Peyer's patch (tissue), 4 donors: ENCODE measurements at regions not wholly inside any gene's neighbourhood (a gene's known extent, or its start where the extent isn't known, plus 50 kb on each side); places are given as distances from the start of the nearest gene placed in this dataset.

Experiments used
- POLR2A ChIP-seq, 2 donors: fragments of 450-650 bp; IDR thresholded peaks; one replicate each; pipeline ENCODE4 v1.5.1; 2017; ENCODE audit warnings: antibody characterized with exemption in 2 of 2, mild to moderate bottlenecking in 2 of 2, moderate library complexity in 2 of 2
- TF ChIP-seq, protein P1 (sequence below), 6 experiments: fragments of 450-650 bp in 4 of 6; fragments of 200-600 bp in 2 of 6; sonication (generic) in 1 of 6; IDR thresholded peaks; one replicate each; pipeline ENCODE4 v1.5.1; 2017 to 2019; ENCODE audit warnings: antibody characterized with exemption in 6 of 6, mild to moderate bottlenecking in 3 of 6, moderate library complexity in 1 of 6

DNA sequence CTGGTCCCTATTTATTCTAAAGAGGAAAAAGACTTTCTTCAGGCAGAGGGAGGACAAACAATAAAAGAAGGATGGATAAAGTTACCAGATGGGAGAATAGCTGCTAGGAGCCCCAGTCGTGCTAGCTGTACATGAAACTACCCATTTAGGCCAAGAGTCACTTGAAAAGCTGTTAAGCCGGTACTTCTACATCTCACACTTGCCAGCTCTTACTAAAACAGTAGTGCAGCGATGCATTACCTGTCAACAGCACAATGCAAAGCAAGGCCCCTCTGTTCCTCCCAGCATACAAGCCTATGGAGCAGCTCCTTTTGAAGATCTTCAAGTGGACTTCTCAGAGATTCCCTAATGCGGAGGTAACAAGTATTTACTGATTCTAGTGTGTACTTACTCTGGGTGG lies 1138.8 kb downstream of the ARAP2 start:
- TF ChIP-seq, protein P1, sequence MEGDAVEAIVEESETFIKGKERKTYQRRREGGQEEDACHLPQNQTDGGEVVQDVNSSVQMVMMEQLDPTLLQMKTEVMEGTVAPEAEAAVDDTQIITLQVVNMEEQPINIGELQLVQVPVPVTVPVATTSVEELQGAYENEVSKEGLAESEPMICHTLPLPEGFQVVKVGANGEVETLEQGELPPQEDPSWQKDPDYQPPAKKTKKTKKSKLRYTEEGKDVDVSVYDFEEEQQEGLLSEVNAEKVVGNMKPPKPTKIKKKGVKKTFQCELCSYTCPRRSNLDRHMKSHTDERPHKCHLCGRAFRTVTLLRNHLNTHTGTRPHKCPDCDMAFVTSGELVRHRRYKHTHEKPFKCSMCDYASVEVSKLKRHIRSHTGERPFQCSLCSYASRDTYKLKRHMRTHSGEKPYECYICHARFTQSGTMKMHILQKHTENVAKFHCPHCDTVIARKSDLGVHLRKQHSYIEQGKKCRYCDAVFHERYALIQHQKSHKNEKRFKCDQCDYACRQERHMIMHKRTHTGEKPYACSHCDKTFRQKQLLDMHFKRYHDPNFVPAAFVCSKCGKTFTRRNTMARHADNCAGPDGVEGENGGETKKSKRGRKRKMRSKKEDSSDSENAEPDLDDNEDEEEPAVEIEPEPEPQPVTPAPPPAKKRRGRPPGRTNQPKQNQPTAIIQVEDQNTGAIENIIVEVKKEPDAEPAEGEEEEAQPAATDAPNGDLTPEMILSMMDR (IDR thresholded peaks at IDR 0.05): no peak
- no peak for TF ChIP-seq POLR2A (IDR thresholded peaks at IDR 0.05)
